Posterior cingulate gyrus (tissue), 11 donors: ENCODE measurements at regions not wholly inside any gene's neighbourhood (a gene's known extent, or its start where the extent isn't known, plus 50 kb on each side); places are given as distances from the start of the nearest gene placed in this dataset.

Source experiments
- DNase-seq, 10 donors: peaks; one replicate each; pipeline versions ENCODE4 v3.0.0 to v3.0.0-alpha.2; 2020 to 2021; ENCODE audit warnings: mixed read lengths in 3 of 10
- intact Hi-C: fragments of 100-400 bp; cut with DNase I; formaldehyde crosslinking; loops from one replicate; pipeline ENCODE4 v1.15.1; 2023

DNA sequence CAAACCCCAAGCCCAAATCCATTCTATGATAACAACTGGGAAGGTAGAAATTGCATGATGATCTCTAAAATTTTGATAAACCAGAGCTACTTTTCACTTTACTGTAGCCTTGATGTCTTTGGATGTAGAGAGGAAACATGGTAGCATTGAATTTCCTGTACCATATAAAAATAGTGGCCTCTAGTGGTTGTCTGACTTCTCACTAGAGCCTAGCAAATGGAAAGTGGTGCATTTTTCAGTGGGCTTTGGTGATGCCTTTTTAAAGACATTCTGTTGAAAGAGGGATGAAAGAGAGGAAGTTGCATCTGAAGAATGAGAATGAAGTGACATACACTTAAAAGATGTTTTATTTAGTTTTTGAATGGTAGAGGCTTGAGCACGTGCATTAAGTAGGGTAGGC is 662.2 kb downstream of the XIRP2 start:
- intact Hi-C loops: no loop called here
- no peak for DNase-seq

DNA sequence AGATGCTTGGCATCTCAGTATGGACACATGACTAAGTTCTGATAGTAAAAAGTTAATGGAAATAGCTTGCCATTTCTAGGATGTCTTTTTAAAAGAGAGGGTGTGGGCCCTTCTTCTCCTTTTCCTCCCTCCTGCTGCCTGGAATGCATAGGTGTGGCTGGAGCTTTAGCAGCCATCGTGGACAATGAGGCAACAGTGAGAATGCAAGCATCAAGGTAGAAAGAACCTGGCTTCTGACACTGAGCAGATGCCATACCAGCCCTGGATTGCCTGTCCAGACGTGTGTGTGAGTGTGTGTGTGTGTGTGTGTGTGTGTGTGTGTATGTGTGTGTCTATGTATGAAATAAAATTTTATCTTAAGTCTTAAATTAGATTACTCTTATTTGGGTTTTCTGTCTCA is 660.1 kb downstream of the XIRP2 start:
- intact Hi-C loops: no loop called here
- DNase-seq: no peak

DNA sequence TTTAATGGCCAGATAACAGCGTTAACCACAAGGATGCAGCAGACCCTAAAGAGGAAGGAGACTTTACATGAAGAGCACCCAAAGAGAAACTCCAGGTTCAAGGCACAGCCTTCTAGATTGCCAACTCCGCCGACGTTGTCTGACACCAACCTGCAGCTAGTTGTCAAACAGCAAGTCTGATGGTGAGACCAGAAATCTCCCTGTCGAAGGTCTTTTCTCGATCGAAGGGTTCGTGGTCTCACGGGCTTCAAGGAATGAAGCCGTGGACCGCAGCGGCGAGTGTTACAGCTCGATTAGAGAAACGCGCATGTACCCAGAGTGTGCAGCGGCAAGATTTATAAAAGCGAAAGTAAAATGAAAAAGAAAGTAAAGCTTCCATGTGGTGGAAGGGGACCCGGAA is 656.3 kb downstream of the XIRP2 start:
- peak in 2 of 10 donors; percentile 47 to 62 for DNase-seq
- intact Hi-C loops: no loop called here

DNA sequence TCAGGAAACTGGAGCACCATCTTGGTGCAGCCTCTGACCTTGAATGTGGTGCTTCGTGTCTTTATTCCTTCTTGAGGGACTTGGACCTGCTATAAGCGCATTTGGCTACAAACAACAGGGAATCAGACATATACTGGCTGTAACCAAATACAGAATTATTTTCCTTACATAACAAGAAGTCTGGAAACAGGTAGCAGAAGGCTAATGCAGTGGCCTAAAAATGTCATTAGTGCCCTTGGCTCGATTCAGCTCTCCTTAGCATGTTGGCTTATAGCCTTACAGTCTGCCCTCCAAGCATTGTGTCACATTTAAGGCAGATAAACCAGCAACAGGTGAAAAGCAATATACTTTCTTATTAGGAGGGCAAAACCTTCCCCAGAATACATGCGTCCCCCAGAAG is 655.4 kb downstream of the XIRP2 start:
- DNase-seq: no peak

DNA sequence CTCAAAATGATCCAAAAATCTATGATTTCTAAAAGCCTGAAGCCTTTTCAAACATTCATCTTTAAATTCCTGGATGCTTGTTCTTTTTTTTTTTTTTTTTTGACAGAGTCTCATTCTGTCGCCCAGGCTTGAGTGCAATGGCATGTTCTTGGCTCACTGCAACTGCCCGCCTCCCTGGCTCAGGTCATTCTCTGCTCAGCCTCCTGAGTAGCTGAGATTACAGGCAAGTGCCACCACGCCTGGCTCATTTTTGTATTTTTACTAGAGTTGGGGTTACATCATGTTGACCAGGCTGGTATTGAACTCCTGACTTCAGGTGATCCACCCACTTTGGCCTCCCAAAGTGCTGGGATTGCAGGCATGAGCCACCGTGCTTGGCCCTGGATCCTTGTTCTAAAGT is 649.5 kb downstream of the XIRP2 start:
- intact Hi-C loops: no loop called here
- peak in 1 of 10 donors; percentile 59 for DNase-seq

More for the DNA sequence above, 655.4 kb downstream of the XIRP2 start:
- intact Hi-C loops: no loop called here

DNA sequence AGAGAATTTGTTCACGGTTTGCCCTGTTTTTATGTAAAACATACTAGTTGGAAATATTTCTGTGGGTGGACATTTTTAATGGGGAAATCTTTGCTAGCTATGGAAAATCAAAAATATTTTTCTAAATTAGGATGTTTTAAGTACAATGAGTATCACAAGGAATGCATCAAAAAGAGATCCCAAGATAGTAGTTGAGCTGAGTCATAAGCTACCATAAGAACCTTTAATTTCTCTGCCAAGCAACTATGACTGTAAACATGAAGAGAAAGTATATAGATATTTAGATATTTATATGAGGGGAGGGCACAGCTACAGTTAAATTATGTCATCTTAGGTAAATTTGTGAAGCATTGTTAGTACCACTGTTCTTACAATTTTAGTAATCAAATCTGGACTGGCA is 646.2 kb downstream of the XIRP2 start:
- intact Hi-C loops: no loop called here
- DNase-seq: no peak

DNA sequence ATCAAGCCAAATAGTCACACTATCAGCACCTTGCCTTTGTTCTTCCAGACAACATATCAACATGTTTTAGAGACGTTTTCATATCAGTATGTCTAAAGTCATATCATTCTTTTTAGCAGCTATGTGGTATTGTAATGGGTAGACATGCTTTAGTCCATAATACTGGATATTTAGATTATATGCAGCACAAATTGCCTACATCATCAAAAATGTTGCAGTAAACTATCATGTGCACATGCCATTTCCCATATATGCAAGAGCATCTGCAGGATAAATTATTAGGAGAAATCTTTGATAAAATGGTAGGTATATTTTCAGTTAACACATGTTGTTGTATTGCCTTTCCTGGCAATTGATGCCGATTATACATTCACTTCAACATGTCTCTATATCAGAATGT is 636.5 kb downstream of the XIRP2 start:
- intact Hi-C loops: no loop called here
- DNase-seq: no peak

DNA sequence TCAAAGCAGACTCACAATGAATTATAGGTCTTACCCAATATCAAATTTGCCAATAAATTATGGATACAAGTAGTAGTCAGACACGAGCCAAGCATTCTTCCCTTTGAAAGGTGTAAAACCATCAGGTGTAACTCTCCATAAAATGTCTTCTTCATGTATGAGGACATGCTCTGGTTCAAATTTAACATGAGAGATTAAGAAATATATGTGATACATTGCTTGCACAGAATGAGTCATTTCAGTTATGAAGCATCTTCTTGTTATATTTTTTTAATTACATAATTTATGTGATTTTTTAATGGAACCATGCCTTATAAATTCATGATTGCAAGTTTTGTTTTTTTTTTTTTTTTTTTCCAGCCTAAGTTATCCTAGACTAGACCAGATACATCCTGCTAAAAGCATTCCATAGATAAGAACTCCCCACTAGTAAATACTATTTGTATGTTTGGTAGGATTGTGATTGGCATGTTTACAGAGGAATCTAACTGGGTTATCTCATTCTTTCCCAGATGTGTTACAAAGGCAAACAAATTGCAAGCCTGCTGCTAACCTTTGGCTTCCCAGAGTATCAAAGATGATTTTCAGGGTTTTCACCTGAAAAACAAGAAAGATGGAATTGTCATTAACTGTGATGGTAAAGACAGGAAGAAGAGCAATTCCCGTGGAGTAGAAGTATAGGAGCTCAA is 621.9 kb downstream of the XIRP2 start:
- intact Hi-C loops: no loop called here
- DNase-seq: no peak

DNA sequence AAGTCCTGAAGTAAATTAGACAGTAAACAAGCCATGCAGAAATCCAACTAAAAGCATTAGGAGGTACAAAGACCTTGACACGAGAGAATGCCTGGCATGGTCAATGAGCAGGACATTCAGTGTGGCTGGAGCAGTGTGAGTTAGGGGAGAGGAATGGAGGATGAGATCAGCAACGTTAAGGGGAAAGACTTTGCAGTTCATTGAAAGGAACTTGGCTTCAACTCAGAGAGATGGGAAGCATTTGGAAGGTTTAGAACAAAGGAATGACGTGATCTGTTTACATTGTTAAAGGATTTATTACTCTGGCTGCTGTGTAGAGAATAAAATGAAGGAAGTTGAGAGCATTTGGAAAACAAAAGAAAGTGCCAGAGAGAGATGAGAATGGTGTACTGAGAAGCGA is 621.3 kb downstream of the XIRP2 start:
- intact Hi-C loops: no loop called here
- no peak for DNase-seq

DNA sequence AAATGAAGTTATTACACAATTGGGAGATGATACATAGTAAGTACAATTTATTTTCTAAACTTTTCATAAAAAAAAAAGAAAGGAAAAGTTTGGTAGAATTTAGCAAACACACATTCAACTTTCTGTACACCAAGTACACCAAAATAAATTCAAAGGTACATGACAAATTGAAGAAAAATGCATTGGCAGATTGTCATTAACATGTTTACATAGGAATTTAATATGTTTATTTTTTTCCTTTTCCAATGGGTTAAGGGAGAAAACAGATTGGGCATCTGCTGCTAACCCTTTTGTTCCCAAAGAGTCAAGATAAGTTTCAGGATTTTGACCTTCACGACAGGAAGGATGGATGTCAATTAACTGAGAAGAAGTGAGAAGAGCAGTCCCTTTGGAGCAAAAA is 620.4 kb downstream of the XIRP2 start:
- no peak for DNase-seq
- intact Hi-C loops: no loop called here

DNA sequence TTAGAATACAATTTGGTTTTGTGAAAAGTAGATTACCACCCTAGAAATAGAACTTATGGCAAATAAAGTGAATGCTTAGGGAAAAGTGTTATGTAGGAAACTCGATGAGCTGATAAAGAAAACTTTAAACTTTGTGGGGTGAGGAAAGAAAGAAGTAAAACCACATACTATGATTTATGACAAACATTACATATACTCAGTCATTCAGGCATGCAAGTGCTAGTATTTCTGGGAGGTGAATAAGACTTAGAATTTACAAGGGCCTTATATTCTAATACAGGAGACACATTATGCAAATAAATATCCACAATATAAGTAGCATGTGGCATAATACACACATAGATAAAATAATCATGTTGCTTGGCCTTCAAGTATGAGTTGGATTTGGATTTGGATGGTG is 618.1 kb downstream of the XIRP2 start:
- intact Hi-C loops: no loop called here
- no peak for DNase-seq

DNA sequence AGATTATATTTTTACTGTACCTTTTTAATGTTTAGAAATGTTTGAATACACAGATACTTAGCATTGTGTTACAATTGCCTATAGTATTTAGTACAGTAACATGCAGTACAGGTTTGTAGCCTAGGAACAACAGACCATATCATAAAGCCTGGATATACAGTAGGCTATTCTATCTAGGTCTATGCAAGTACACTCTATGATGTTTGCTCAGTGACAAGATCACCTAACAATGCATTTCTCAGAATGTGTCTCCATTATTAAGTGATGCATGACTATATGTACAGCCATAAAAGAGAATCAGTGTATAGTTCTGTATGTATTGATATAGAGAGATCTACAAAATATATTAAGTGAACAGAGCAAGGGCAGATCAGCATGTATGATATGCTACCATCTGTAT is 616.4 kb downstream of the XIRP2 start:
- intact Hi-C loops: no loop called here
- no peak for DNase-seq

DNA sequence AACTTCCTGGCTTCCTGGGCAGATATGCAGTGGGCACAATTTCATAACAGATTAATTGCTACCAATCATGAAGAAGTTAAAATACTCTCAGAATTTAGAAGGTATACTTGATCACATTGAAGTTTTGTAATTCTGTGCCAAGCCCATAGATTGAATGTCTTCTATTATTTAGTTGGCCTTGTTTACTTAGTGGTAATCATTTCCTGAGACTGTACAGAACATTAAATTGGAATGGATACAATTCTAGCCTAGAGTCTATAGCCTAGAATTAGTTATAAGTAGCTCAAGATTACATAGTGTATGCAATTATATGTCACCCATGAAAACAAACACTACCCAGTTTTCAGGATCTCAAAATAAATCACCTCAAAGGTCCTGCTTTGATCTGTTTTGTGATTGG is 615.8 kb downstream of the XIRP2 start:
- intact Hi-C loops: no loop called here
- no peak for DNase-seq

DNA sequence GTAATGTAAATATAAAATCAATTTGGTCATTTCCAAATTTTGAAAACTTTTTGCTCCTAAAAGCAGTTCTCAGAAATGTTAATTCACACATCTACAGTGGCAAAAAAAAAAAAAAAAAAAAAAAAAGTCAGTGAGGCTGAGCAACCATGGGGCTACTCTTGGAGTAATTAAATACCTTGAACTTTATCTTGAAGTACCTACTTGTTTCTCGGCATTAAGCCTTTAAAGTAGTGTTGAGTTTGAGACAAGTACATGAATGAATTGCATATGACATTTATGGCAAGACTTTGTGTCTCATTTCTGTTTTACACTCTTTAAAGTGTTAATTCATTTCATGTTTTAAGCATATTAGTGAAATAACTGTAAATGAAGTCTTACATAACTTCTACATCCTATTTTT is 613.3 kb downstream of the XIRP2 start:
- intact Hi-C loops: no loop called here
- no peak for DNase-seq

DNA sequence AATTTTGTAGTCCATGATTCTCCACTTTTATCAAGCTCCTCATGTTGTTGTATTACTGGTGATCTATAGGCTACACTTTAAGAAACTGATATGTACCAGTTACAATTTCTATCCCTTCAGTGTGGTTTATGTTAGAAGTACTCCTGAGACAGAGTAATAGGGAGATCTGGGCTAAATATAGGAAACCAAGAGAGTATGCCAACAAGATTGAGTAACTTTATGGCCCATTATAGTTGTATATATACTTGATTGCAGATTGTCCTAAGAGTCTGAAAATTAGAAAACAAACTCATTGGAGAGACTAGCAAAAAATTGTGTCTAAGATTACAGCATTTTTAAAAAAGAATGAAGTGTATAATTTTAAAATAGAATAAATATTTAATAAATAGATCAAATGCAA is 605.6 kb downstream of the XIRP2 start:
- no peak for DNase-seq

DNA sequence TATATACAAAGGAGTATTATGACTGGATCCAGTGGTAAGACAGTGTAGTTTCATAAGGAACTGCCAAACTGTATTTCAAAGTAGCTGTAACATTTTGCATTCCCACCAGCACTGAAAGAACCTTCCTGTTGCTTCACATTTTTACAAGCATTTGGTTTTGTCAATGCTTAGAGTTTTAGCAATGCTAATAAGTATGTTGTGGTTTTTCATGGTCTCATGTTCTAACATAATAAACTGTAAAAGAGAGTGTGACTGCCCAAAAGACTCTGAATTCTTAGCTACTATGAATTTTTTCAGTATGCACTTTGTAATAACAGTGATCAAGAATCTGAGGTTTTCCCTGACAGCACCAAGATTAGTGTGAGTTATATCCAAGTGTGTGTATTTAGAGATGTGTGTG is 604.2 kb downstream of the XIRP2 start:
- DNase-seq: no peak
- intact Hi-C loops: no loop called here

More for the DNA sequence above, 605.6 kb downstream of the XIRP2 start:
- intact Hi-C loops: no loop called here

DNA sequence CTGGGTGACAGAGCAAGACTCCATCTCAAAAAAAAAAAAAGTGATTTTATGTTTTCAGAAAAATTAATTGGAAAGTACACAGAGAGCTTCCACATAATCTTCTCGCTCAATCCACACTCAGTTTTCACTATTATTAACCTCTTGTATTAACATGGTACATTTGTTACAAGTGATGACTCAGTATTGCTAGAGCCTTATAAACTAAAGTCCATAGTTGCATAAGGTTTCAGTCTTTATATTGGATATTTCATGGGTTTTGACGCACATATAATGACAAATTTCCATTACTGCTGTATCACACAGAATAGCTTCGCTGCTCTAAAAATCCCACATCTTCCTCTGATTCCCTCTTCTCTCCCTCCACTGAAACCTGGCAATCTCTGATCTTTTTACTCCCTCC is 603.5 kb downstream of the XIRP2 start:
- intact Hi-C loops: no loop called here
- no peak for DNase-seq

DNA sequence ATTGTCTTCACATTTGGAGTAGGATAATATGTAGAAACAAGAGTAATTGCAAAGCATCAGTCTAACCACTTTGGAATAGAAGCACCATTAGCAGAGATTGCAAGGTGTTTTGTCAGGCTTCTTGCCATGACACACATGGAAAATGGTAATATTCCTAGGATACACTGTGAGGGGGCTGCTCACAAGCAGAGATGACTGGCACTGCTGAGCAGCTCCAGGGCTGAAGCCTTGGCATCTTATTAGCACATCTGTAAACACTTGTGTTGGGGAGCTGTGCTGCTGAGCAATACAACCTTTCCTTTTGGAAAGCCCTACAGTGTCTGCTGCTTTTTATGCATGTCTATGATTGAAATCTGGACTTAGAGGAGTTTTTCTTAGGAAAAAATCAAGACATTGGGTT is 602.2 kb downstream of the XIRP2 start:
- DNase-seq: no peak
- intact Hi-C loops: no loop called here

DNA sequence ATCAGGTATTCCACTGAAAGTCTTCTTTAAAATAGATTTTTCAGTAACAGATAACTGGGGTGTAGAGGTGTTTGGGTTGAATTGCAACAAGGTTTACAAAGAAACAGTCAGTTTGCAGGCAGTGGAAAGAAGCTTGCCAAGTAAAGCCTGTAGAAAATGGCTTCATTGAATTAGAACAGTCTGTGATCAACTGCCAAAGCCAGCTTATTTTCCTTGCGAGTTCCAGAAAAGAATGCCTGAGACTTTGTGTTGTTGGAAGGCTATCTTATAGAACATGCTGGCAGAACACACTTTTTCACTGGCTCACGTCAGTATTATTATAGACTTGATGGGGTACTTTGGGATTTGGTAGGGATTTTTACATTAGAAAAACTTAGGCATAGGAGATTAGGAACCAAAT is 601.0 kb downstream of the XIRP2 start:
- intact Hi-C loops: no loop called here
- no peak for DNase-seq

DNA sequence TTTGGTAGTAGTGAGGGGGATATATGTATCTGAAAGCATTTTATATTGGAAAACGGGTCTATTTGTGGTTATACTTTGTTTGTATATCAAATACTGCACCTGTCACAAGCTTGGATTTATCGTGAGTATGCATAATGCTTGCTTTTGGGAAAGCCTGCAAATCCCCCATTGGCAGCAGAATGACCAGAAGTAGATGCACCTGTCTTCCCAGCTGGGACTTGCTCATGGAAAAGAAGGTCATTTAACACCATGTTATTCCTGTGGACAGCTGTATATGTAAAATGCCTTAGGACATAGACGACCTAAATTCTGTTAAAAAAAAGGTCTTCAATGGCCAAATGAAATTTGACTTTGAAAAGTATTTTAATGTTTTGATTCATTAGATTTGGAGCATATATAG is 599.4 kb downstream of the XIRP2 start:
- intact Hi-C loops: no loop called here
- no peak for DNase-seq

DNA sequence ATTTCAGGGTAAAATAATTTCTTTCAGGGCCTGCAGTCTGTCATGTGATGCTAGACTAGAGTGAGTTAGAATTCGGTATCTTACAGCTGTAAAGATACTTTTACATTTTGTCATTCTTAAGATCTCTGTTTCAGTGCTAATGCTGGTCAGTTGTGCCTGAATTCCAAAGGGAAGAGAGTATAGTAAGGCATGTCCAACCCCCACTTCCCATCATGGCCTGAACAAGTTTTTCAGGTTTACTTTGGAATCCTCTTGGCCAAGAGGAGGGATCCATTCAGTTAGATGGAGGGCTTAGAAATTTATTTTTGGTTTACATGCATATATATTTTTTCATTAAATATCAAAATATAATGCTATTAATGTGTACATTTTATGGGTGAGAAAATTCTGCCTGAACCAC is 596.6 kb downstream of the XIRP2 start:
- DNase-seq: no peak
- intact Hi-C loops: no loop called here

DNA sequence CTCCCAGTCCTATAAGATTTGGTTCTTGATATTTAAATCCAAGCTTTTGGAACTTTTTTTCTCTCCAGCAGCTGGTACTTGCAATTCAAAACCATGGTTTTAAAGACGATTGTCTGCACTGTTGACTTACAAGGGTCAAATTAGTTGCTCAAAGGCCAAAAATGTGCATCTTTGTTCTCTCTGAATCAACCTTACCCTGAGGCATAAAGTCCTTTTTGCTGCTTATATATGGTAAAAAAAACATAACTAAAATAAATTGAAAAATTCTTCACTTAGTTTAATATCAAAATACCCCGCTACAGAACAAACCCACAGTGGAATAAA is 592.7 kb downstream of the XIRP2 start:
- no peak for DNase-seq
- intact Hi-C loops: no loop called here

DNA sequence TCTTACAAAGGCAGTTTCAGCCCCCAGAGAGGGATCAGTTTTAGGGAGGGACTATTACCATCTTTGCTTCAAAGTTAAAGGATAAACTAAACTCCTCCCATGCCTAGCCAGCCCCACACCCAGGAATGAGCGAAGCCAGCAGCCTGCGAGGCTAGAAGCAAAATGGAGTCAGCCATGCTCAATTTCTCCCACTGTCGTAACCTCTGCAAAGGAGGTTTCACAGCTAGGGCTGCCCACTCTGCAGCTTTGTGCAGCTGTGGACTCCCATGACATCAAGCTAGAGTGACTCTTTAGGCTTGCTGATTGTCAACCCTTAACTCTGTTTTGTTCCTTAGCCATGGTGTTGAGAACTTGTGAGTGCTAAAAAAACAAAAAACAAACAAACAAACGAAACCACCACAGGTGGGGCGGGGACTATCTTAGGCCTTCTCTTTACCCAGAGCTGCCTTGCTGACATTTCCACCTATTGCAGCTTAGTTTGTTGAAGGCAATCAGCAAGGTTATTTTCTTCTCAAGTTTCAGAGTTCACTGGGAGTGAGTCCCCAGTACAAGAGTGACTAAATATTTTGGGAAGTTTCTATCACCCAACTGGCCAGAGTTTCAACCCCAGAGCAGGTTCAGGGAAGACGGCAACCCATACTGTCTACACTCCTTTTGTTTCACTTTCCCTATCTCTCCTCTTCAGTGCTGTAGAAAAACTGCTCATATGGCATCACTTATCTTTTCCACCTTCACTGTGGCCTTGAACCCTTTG is 592.1 kb downstream of the XIRP2 start:
- no peak for DNase-seq
- intact Hi-C loops: no loop called here
